Activated CD4-positive, alpha-beta T cell treated with anti-CD3 and anti-CD28 coated beads for 24 hours (primary cell): ENCODE measurements at regions not wholly inside any gene's neighbourhood (a gene's known extent, or its start where the extent isn't known, plus 50 kb on each side); places are given as distances from the start of the nearest gene placed in this dataset.

Experiments used
- DNase-seq, 2 donors: peaks; one replicate each; pipeline ENCODE4 v3.0.0-alpha.2; 2020; ENCODE audit warnings: low read depth in 2 of 2

DNA sequence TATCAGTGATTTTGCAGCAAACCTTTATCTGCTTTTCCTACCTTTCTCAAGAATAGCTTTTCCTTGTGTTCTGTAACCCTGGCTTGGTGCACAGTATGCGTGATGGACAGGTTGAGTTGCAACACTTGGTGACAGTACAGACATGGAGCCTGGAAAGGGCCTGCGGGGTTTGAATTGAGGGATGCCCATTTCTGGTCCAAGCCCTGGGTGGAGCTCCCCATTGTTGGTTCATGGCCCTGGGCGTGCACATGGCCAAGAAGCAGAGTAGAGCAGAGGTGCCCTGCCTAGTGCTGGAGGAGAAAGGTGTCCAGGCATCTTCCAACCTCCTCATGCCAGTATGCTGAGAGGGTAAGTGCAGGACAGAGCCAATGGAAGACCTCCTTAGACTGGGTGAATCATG lies 106.6 kb upstream of the MKLN1 start:
- DNase-seq, result no peak

- no peak for DNase-seq
Observed at GRCh38 chr7:131222171-131222570, 105.5 kb upstream of the MKLN1 start.

GRCh38 chr7:131223151-131223550 lies 104.5 kb upstream of the MKLN1 start:
- no peak for DNase-seq

DNA sequence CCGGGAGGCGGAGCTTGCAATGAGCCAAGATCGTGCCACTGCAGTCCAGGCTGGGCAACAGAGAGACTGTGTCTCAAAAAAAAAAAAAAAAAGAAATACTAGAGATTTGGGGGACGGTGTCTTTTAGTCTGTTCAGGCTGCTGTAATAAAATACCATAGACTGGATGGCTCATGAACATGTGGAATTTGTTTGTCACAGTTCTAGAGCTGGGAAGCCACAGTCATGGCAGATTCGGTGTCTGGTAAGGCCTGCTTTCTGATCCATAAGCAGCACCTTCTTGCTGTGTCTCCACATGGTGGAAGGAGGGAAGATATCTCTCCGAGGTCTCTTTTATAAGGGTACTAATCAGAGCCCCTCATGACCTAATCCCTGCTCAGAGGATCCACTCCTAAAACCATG lies 102.7 kb upstream of the MKLN1 start:
- no peak for DNase-seq

- no peak for DNase-seq
Observed at GRCh38 chr7:131225619-131226513, 101.8 kb upstream of the MKLN1 start.

DNA sequence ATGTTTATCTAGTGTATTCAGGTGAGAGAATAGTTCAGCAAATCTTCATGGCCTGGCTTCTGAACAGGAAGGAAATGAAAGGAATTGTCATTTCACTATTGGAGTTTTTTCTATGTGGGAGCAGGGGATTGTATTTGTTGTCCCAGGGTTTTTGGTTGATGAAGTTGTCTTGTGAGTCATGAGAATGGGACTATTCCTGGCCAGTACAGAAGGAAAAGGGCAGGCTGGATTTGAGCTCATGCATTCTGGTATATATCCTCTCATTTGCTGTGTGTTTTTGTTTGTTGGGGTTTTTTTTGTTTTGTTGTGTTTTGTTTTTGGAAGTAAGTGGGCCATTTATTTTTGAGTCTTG lies 101.2 kb upstream of the MKLN1 start:
- DNase-seq, result no peak

- DNase-seq, result peak; percentile 23 to 36
Observed at GRCh38 chr7:131231381-131232220, 96.1 kb upstream of the MKLN1 start.

GRCh38 chr7:131232768-131233167 lies 94.9 kb upstream of the MKLN1 start:
- DNase-seq, result no peak

- DNase-seq, result no peak
Observed at GRCh38 chr7:131233193-131233592, 94.5 kb upstream of the MKLN1 start.

DNA sequence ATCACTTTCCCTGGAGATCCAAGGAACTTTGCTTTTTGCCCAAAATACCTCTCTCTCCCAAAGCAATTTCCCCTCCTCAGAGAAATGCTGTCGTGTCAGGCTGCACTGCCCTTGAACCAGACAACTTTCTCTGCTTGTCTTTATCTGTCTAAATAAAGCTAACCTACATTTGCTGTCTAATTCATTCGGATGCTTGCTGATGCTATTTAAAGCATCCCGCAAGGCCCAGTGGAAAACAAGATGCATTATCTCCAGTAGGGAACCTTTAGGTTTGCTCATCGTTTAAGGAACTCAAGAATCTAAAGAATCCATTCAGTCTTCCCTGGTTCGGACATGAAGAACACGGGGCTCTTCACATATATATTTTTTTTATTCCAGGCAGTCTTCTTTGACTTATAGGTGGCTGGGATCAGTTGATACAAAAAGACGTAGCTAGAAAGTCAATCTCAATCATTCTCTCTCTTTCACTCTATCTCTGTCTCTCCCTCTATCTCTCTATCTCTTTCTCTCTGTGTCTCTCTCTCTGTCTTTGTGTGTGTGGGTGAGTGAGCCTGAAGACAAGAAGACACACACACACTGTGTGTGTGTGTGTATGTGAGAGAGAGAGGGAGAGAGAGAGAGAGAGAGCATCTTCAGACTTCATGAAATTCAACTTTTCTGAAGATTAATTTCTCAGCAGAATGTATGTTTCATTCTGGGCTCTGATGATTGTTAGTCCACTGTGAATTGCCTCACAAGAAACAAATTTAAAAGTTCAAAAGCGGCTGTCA lies 92.8 kb upstream of the MKLN1 start:
- no peak for DNase-seq

- peak; percentile 54 to 63 for DNase-seq
Observed at GRCh38 chr7:131235489-131236317, 92.0 kb upstream of the MKLN1 start.

- DNase-seq, result no peak
Observed at GRCh38 chr7:131236318-131236672, 91.4 kb upstream of the MKLN1 start.

- DNase-seq, result no peak
Observed at GRCh38 chr7:131238347-131238931, 89.2 kb upstream of the MKLN1 start.

GRCh38 chr7:131241386-131241785 lies 86.3 kb upstream of the MKLN1 start:
- no peak for DNase-seq

DNA sequence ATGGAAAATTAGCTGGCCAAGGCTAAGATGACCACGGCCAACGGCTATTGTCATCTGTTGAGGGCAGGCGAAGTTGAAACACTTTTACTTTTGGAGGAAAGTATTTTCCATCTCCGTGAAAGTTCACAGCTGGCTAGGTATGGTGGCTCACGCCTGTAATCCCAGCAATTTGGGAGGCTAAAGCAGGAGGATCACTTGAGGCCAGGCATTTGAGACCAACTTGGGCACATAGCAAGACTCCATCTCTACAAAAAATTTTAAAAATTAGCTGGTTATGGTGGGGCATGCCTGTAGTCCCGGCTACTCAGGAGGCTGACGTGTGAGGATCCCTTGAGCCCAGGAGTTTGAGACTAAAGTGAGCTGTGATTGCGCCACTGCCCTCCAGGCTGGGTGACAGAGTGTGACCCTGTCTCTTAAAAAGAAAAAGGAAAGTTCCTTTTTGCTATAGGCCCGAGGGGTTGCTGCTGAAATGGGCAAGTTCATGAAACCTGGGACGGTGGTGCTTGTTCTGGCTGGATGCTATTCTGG lies 85.5 kb upstream of the MKLN1 start:
- DNase-seq, result no peak

GRCh38 chr7:131244259-131244852 lies 83.3 kb upstream of the MKLN1 start:
- DNase-seq, result no peak

DNA sequence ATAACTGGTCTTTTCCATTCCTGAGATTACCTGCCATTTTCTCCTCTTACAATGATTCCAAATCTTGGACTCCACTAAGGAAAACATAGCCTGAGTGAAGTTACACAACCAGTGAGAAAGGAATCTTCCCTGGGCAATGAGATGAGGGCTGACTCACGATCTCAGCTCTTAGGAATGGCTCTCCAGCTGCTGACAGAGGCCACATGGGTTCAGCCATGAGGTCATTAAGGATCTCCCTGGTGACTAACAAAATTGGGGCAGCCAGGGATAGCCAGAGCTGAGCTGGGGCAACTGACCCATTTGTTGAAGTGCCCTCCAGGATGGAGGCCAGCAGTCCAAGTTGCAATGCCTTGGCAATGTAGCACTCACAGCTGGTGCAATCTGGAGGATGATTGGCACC lies 78.7 kb upstream of the MKLN1 start:
- DNase-seq, result no peak

GRCh38 chr7:131249483-131249882 lies 78.2 kb upstream of the MKLN1 start:
- DNase-seq, result no peak

GRCh38 chr7:131250331-131250730 lies 77.3 kb upstream of the MKLN1 start:
- no peak for DNase-seq

GRCh38 chr7:131251371-131251770 lies 76.3 kb upstream of the MKLN1 start:
- DNase-seq, result no peak
